ENCODE measurements at regions not wholly inside any gene's neighbourhood (a gene's known extent, or its start where the extent isn't known, plus 50 kb on each side); places are given as distances from the start of the nearest gene placed in this dataset.

DNA sequence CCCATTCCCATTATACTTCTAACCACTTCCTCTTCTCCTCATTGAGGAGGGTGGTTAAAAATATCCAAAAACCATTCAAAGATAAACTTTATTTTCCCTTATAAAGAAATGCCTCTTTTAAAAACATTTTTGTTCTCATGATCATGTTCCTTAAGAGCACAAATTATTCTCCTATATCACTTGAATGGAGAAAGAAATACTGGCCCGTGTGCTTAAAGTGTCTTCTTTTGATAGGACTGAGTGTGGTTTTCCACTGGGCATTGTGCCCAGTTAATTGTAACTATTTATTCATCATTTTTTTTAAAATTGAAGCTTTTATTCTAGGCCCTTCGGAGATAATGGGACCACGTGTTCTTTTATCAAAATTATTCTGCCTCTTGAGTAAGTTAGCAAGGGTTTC is 871.5 kb downstream of the QKI start:
- H3K27me3 ChIP-seq (replicated peaks; ENCODE audit: control insufficient read depth, insufficient read depth, low read length) = no peaks in the 10 kb centered on the region
- DNase-seq (ENCODE audit: extremely low read depth, insufficient read length) = no peak
- TF ChIP-seq, protein P1, sequence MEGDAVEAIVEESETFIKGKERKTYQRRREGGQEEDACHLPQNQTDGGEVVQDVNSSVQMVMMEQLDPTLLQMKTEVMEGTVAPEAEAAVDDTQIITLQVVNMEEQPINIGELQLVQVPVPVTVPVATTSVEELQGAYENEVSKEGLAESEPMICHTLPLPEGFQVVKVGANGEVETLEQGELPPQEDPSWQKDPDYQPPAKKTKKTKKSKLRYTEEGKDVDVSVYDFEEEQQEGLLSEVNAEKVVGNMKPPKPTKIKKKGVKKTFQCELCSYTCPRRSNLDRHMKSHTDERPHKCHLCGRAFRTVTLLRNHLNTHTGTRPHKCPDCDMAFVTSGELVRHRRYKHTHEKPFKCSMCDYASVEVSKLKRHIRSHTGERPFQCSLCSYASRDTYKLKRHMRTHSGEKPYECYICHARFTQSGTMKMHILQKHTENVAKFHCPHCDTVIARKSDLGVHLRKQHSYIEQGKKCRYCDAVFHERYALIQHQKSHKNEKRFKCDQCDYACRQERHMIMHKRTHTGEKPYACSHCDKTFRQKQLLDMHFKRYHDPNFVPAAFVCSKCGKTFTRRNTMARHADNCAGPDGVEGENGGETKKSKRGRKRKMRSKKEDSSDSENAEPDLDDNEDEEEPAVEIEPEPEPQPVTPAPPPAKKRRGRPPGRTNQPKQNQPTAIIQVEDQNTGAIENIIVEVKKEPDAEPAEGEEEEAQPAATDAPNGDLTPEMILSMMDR (IDR thresholded peaks at IDR 0.05; ENCODE audit: insufficient read depth, low read length, poor library complexity, severe bottlenecking) = no peak
- no peak overlapping the region for H3K4me3 ChIP-seq (replicated peaks; ENCODE audit: low read depth, low read length)
- H3K36me3 ChIP-seq (ENCODE audit: control insufficient read depth, insufficient read depth, low read length) = no peaks in the 10 kb centered on the region

DNA sequence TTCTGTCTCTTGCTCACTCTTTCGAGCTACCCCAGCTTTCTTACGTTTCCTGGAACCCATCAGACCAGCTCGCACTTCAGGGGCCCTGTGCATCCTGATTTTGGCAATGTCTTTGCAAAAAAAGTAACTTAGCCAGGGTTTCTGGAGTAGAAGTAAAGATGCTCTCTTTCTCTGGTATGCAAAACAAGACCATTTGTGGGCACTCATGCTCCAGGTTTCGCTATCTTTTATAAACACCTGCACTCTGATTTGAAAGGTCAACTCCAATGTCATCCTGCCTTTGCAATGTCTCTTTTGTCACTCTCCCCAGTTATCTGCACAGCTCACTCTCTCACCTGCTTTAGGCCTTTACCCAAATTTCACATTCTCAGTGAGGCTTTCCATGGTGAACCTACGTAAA is 869.1 kb downstream of the QKI start:
- Histone ChIP-seq H3K27me3 (replicated peaks; ENCODE audit: control insufficient read depth, insufficient read depth, low read length) (no peaks in the 10 kb centered on the region), H3K4me3 (replicated peaks; ENCODE audit: low read depth, low read length) (no peak overlapping the region), H3K36me3 (ENCODE audit: control insufficient read depth, insufficient read depth, low read length) (no peaks in the 10 kb centered on the region)
- TF ChIP-seq, protein P1 (IDR thresholded peaks at IDR 0.05; ENCODE audit: insufficient read depth, low read length, poor library complexity, severe bottlenecking) = no peak
- DNase-seq (ENCODE audit: extremely low read depth, insufficient read length) = no peak

DNA sequence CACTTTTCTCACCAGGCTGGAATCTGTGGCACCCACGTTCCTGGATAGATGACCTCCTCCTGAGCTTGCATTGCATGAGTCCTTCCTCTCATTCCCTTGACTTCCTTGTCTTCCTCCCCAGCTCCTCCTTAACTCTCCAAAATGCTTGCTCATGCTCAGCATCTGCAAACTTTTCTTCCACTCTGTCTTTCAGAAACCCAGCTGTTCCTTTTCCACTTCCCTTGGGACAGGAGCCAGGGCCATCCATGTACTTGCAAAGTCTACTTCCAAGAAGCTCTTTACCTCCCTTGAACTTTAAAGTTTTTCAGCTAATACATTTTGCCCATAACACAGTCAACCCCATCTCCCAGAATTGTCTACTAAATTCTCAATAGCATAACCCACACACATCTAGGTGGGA is 861.7 kb downstream of the QKI start:
- no peak for DNase-seq (ENCODE audit: extremely low read depth, insufficient read length)
- TF ChIP-seq, protein P1 (IDR thresholded peaks at IDR 0.05; ENCODE audit: insufficient read depth, low read length, poor library complexity, severe bottlenecking) = no peak
- H3K27me3 ChIP-seq (replicated peaks; ENCODE audit: control insufficient read depth, insufficient read depth, low read length) = no peaks in the 10 kb centered on the region

DNA sequence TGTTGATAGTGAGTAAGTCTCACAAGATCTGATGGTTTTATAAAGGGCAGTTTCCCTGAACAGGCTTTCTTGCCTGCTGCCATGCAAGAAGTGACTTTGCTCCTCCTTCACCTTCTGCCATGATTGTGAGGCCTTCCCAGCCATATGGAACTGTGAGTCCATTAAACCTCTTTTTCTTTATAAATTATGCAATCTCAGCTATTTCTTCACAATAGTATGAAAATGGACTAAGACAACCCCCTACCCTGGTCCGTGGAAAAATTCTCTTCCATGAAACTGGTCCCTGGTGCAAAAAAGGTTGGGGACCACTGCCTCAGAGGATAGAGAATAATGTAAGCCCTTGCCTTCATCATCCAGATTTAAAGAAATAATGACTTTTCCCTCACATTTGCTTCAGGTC is 861.3 kb downstream of the QKI start:
- TF ChIP-seq, protein P1 (IDR thresholded peaks at IDR 0.05; ENCODE audit: insufficient read depth, low read length, poor library complexity, severe bottlenecking) = no peak
- no peaks in the 10 kb centered on the region for H3K36me3 ChIP-seq (ENCODE audit: control insufficient read depth, insufficient read depth, low read length)
- no peak for DNase-seq (ENCODE audit: extremely low read depth, insufficient read length)
- no peak overlapping the region for H3K4me3 ChIP-seq (replicated peaks; ENCODE audit: low read depth, low read length)
- H3K27me3 ChIP-seq (replicated peaks; ENCODE audit: control insufficient read depth, insufficient read depth, low read length) = no peaks in the 10 kb centered on the region

More for the DNA sequence above, 861.7 kb downstream of the QKI start:
- H3K4me3 ChIP-seq (replicated peaks; ENCODE audit: low read depth, low read length) = no peak overlapping the region
- no peaks in the 10 kb centered on the region for H3K36me3 ChIP-seq (ENCODE audit: control insufficient read depth, insufficient read depth, low read length)

DNA sequence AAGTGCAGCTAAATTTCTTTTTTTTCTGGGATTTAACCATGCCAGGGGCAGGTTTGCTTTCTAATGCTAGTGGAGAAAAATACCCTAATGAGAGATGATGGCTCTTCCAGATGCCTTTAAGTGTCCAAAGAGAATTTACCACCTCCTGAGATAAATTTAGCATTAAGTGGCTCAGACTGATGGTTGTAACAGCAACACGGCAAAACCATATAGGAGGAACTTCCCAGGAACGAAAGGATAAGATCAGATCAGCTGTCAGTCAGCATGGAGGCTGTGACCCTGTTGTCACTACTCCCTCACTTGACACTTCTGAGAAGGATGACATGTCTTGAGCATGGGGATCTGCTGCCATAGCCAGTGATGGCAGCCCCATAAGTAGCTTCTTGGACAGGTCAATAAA is 860.0 kb downstream of the QKI start:
- H3K27me3 ChIP-seq (replicated peaks; ENCODE audit: control insufficient read depth, insufficient read depth, low read length) = no peaks in the 10 kb centered on the region
- TF ChIP-seq, protein P1 (IDR thresholded peaks at IDR 0.05; ENCODE audit: insufficient read depth, low read length, poor library complexity, severe bottlenecking) = no peak
- no peaks in the 10 kb centered on the region for H3K36me3 ChIP-seq (ENCODE audit: control insufficient read depth, insufficient read depth, low read length)
- no peak for DNase-seq (ENCODE audit: extremely low read depth, insufficient read length)
- no peak overlapping the region for H3K4me3 ChIP-seq (replicated peaks; ENCODE audit: low read depth, low read length)

DNA sequence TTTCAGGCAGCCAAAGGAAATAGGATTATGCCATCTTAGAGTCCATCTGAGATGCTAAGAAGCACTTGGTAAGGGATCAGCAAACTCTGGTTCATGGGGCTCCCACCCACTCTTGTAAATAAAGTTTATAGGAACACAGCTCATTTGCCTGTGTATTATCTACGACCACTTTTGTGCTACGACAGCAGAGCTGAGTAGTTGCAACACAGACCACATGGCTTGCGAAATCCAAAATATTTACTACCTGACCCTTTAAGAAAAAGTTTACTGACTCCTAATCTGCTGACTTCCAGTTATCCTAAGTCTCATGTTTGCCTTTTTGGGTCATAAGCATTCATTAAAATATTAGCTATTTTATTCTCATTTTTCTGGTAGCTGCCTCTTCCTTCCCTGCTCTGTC is 859.0 kb downstream of the QKI start:
- no peak for DNase-seq (ENCODE audit: extremely low read depth, insufficient read length)
- TF ChIP-seq, protein P1 (IDR thresholded peaks at IDR 0.05; ENCODE audit: insufficient read depth, low read length, poor library complexity, severe bottlenecking) = no peak

More for the DNA sequence above, 859.0 kb downstream of the QKI start:
- no peak overlapping the region for H3K4me3 ChIP-seq (replicated peaks; ENCODE audit: low read depth, low read length)
- H3K27me3 ChIP-seq (replicated peaks; ENCODE audit: control insufficient read depth, insufficient read depth, low read length) = no peaks in the 10 kb centered on the region
- no peaks in the 10 kb centered on the region for H3K36me3 ChIP-seq (ENCODE audit: control insufficient read depth, insufficient read depth, low read length)

All from GM06990 (cell line).